Activated T-cell treated with anti-CD3 and anti-CD28 coated beads, Interleukin-2, amount 50 U/mL, for 72 hours (primary cell): ENCODE measurements at regions not wholly inside any gene's neighbourhood (a gene's known extent, or its start where the extent isn't known, plus 50 kb on each side); places are given as distances from the start of the nearest gene placed in this dataset.
"Not testable (repeated sequence)": the region's sequence is repeated elsewhere in the genome, so short reads cannot be mapped to it uniquely, and the experiment has no call there.

Source experiments
- ATAC-seq, 2 donors: fragments of 150-1000 bp; cut with Tn5 transposase; replicated peaks in 1 of 2; 2 replicates each; pipeline ENCODE4 v1.10.0; 2021; ENCODE audit warnings: moderate library complexity in 2 of 2, mild to moderate bottlenecking in 1 of 2
- DNase-seq, 2 donors: peaks; one replicate each; pipeline ENCODE4 v3.0.0; 2021 to 2022; ENCODE audit warnings: mixed read lengths in 1 of 2
- H3K27ac Mint-ChIP-seq: one replicate; pipeline ENCODE4 v1.8.0; 2022; ENCODE audit warnings: mild to moderate bottlenecking, moderate library complexity, mixed read lengths
- H3K27me3 Mint-ChIP-seq: one replicate; pipeline ENCODE4 v1.8.0; 2022; ENCODE audit warnings: low read depth, mixed read lengths
- H3K36me3 Mint-ChIP-seq, 2 donors: one replicate each; pipeline ENCODE4 v1.8.0; 2022; ENCODE audit warnings: mixed read lengths in 2 of 2, mild to moderate bottlenecking in 1 of 2; ENCODE audit not compliant: insufficient read depth in 2 of 2
- H3K4me1 Mint-ChIP-seq: one replicate; pipeline ENCODE4 v1.8.0; 2022; ENCODE audit warnings: low read depth, mixed read lengths
- H3K4me3 Mint-ChIP-seq, 2 donors: one replicate each; pipeline ENCODE4 v1.8.0; 2022; ENCODE audit warnings: mild to moderate bottlenecking in 2 of 2, mixed read lengths in 2 of 2, moderate library complexity in 2 of 2
- H3K9me3 Mint-ChIP-seq, 2 donors: one replicate each; pipeline ENCODE4 v1.8.0; 2022; ENCODE audit warnings: mixed read lengths in 2 of 2

GRCh38 chr4:32689518-32689917 lies 1969.3 kb downstream of the PCDH7 start:
- DNase-seq (no peak), ATAC-seq (no peak)
- no peak overlapping the region for H3K4me3 Mint-ChIP-seq
- H3K36me3 Mint-ChIP-seq: peaks cover 1 to 3% of the 10 kb centered on the region in 2 donors
- H3K27ac Mint-ChIP-seq: no peak overlapping the region
- H3K4me1 Mint-ChIP-seq: no peaks in the 10 kb centered on the region
- H3K9me3 Mint-ChIP-seq: peaks cover 6 to 7% of the 10 kb centered on the region in 2 donors
- H3K27me3 Mint-ChIP-seq: no peaks in the 10 kb centered on the region

- DNase-seq (no peak), ATAC-seq (no peak)
- Mint-ChIP-seq H3K27ac (no peak overlapping the region), H3K4me1 (no peaks in the 10 kb centered on the region), H3K36me3 (peaks cover 1 to 3% of the 10 kb centered on the region in 2 donors), H3K4me3 (no peak overlapping the region), H3K9me3 (peaks cover 7 to 9% of the 10 kb centered on the region in 2 donors), H3K27me3 (no peaks in the 10 kb centered on the region)
Measured at GRCh38 chr4:32697281-32697814, 1977.2 kb downstream of the PCDH7 start.

- no peaks in the 10 kb centered on the region for H3K27me3 Mint-ChIP-seq
- no peak overlapping the region for H3K27ac Mint-ChIP-seq
- H3K9me3 Mint-ChIP-seq: peaks cover 0 to under 1% of the 10 kb centered on the region in 2 donors
- no peaks in the 10 kb centered on the region for H3K4me1 Mint-ChIP-seq
- H3K4me3 Mint-ChIP-seq: no peak overlapping the region
- ATAC-seq (no peak), DNase-seq (no peak)
- H3K36me3 Mint-ChIP-seq: no peaks in the 10 kb centered on the region
Measured at GRCh38 chr4:32700838-32701237, 1980.7 kb downstream of the PCDH7 start.

GRCh38 chr4:32706893-32707292 lies 1986.7 kb downstream of the PCDH7 start:
- Mint-ChIP-seq H3K9me3 (peaks cover 3 to 7% of the 10 kb centered on the region in 2 donors), H3K4me3 (no peak overlapping the region), H3K36me3 (peaks cover 0 to 2% of the 10 kb centered on the region in 2 donors), H3K27ac (no peak overlapping the region), H3K4me1 (no peaks in the 10 kb centered on the region), H3K27me3 (no peaks in the 10 kb centered on the region)
- DNase-seq (no peak), ATAC-seq (no peak)

- not testable (repeated sequence) for H3K4me1 Mint-ChIP-seq, H3K4me3 Mint-ChIP-seq, DNase-seq, H3K27ac Mint-ChIP-seq, ATAC-seq, H3K27me3 Mint-ChIP-seq, H3K9me3 Mint-ChIP-seq, H3K36me3 Mint-ChIP-seq
Measured at GRCh38 chr4:32716090-32716620, 1996.0 kb downstream of the PCDH7 start.

- DNase-seq: no peak
- H3K4me1 Mint-ChIP-seq: no peaks in the 10 kb centered on the region
- no peak overlapping the region for H3K27ac Mint-ChIP-seq
- H3K36me3 Mint-ChIP-seq: no peaks in the 10 kb centered on the region
- no peak for ATAC-seq
- no peaks in the 10 kb centered on the region for H3K27me3 Mint-ChIP-seq
- peaks cover 4 to 9% of the 10 kb centered on the region in 2 donors for H3K9me3 Mint-ChIP-seq
- no peak overlapping the region for H3K4me3 Mint-ChIP-seq
Measured at GRCh38 chr4:32735856-32736590, 2015.9 kb downstream of the PCDH7 start.

- no peak for ATAC-seq
- Mint-ChIP-seq H3K4me3 (no peak overlapping the region), H3K27ac (no peak overlapping the region), H3K9me3 (peaks cover 1 to 3% of the 10 kb centered on the region in 2 donors), H3K27me3 (no peaks in the 10 kb centered on the region), H3K36me3 (no peaks in the 10 kb centered on the region), H3K4me1 (no peaks in the 10 kb centered on the region)
- DNase-seq: no peak
Measured at GRCh38 chr4:32744211-32744610, 2024.0 kb downstream of the PCDH7 start.

GRCh38 chr4:32745351-32745750 lies 2025.2 kb downstream of the PCDH7 start:
- H3K27me3 Mint-ChIP-seq: no peaks in the 10 kb centered on the region
- H3K27ac Mint-ChIP-seq: no peak overlapping the region

GRCh38 chr4:32748061-32748460 lies 2027.9 kb downstream of the PCDH7 start:
- no peak for ATAC-seq
- H3K4me1 Mint-ChIP-seq: no peaks in the 10 kb centered on the region
- no peak overlapping the region for H3K4me3 Mint-ChIP-seq
- peaks cover 0 to 3% of the 10 kb centered on the region in 2 donors for H3K9me3 Mint-ChIP-seq
- H3K27me3 Mint-ChIP-seq: no peaks in the 10 kb centered on the region
- no peak overlapping the region for H3K27ac Mint-ChIP-seq
- no peak for DNase-seq
- no peaks in the 10 kb centered on the region for H3K36me3 Mint-ChIP-seq

More at GRCh38 chr4:32745351-32745750, 2025.2 kb downstream of the PCDH7 start:
- ATAC-seq (no peak), DNase-seq (no peak)
- Mint-ChIP-seq H3K9me3 (peaks cover 1 to 3% of the 10 kb centered on the region in 2 donors), H3K4me1 (no peaks in the 10 kb centered on the region), H3K36me3 (no peaks in the 10 kb centered on the region), H3K4me3 (no peak overlapping the region)

- ATAC-seq (no peak), DNase-seq (no peak)
- Mint-ChIP-seq H3K36me3 (no peaks in the 10 kb centered on the region), H3K4me3 (no peak overlapping the region), H3K27me3 (no peaks in the 10 kb centered on the region), H3K4me1 (no peaks in the 10 kb centered on the region), H3K27ac (no peak overlapping the region), H3K9me3 (peaks cover 0 to 3% of the 10 kb centered on the region in 2 donors)
Measured at GRCh38 chr4:32748498-32748897, 2028.3 kb downstream of the PCDH7 start.

GRCh38 chr4:32752962-32753361 lies 2032.8 kb downstream of the PCDH7 start:
- DNase-seq (no peak), ATAC-seq (no peak)

GRCh38 chr4:32768664-32769389 lies 2048.7 kb downstream of the PCDH7 start:
- Mint-ChIP-seq H3K9me3 (peaks cover 5 to 7% of the 10 kb centered on the region in 2 donors), H3K27me3 (no peaks in the 10 kb centered on the region), H3K4me3 (no peak overlapping the region), H3K36me3 (peaks cover 0 to 2% of the 10 kb centered on the region in 2 donors), H3K27ac (no peak overlapping the region), H3K4me1 (no peaks in the 10 kb centered on the region)
- DNase-seq (no peak), ATAC-seq (no peak)

More at GRCh38 chr4:32752962-32753361, 2032.8 kb downstream of the PCDH7 start:
- H3K27me3 Mint-ChIP-seq: no peaks in the 10 kb centered on the region
- H3K36me3 Mint-ChIP-seq: peaks cover 0 to 1% of the 10 kb centered on the region in 2 donors
- H3K4me3 Mint-ChIP-seq: no peak overlapping the region
- no peaks in the 10 kb centered on the region for H3K4me1 Mint-ChIP-seq
- peaks cover 0 to 16% of the 10 kb centered on the region in 2 donors for H3K9me3 Mint-ChIP-seq
- H3K27ac Mint-ChIP-seq: no peak overlapping the region

- DNase-seq: no peak
- H3K27ac Mint-ChIP-seq: no peak overlapping the region
- no peak for ATAC-seq
- H3K4me1 Mint-ChIP-seq: no peaks in the 10 kb centered on the region
- peaks cover 5 to 7% of the 10 kb centered on the region in 2 donors for H3K9me3 Mint-ChIP-seq
- no peak overlapping the region for H3K4me3 Mint-ChIP-seq
- no peaks in the 10 kb centered on the region for H3K36me3 Mint-ChIP-seq
- no peaks in the 10 kb centered on the region for H3K27me3 Mint-ChIP-seq
Measured at GRCh38 chr4:32771491-32771890, 2051.3 kb downstream of the PCDH7 start.
